Lower leg skin (tissue), 3 donors: ENCODE measurements at regions not wholly inside any gene's neighbourhood (a gene's known extent, or its start where the extent isn't known, plus 50 kb on each side); places are given as distances from the start of the nearest gene placed in this dataset.

Experiments
- POLR2A ChIP-seq, 2 donors: fragments of 450-650 bp; IDR thresholded peaks; one replicate each; pipeline ENCODE4 v1.6.1; 2016 to 2017; ENCODE audit warnings: antibody characterized with exemption in 2 of 2, mild to moderate bottlenecking in 1 of 2, moderate library complexity in 1 of 2
- TF ChIP-seq, protein P1 (sequence below), 3 donors: fragments of 450-650 bp; IDR thresholded peaks; one replicate each; pipeline ENCODE4 v1.5.1; 2016; ENCODE audit warnings: antibody characterized with exemption in 3 of 3, mild to moderate bottlenecking in 3 of 3, moderate library complexity in 2 of 3

DNA sequence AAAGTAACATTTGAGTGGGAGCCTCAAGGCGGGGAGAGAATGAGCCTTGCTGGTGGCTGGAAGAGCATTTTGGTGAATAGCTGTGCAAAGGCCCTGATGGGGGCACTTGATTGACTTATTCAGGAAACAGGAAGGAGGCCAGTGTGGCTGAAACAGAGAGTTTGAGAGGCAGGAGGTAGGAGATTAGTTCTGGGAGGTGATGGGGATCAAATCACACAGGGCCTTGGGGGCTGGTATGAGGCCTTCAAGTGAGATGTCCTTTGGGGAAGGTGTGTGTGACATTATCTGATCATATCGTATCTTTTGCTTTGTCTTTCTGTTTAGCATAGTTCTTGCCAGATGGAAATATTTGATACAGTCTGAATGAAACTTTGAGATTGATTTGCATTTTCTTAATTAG lies 172.3 kb downstream of the TENT4A start:
- TF ChIP-seq, protein P1, sequence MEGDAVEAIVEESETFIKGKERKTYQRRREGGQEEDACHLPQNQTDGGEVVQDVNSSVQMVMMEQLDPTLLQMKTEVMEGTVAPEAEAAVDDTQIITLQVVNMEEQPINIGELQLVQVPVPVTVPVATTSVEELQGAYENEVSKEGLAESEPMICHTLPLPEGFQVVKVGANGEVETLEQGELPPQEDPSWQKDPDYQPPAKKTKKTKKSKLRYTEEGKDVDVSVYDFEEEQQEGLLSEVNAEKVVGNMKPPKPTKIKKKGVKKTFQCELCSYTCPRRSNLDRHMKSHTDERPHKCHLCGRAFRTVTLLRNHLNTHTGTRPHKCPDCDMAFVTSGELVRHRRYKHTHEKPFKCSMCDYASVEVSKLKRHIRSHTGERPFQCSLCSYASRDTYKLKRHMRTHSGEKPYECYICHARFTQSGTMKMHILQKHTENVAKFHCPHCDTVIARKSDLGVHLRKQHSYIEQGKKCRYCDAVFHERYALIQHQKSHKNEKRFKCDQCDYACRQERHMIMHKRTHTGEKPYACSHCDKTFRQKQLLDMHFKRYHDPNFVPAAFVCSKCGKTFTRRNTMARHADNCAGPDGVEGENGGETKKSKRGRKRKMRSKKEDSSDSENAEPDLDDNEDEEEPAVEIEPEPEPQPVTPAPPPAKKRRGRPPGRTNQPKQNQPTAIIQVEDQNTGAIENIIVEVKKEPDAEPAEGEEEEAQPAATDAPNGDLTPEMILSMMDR (IDR thresholded peaks at IDR 0.05): no peak
- TF ChIP-seq POLR2A (IDR thresholded peaks at IDR 0.05): no peak
